Hindlimb muscle (tissue), 1 donor: ENCODE measurements at regions not wholly inside any gene's neighbourhood (a gene's known extent, or its start where the extent isn't known, plus 50 kb on each side); places are given as distances from the start of the nearest gene placed in this dataset.

Experiments
- DNase-seq: peaks from one replicate; pipeline ENCODE4 v3.0.0-alpha.2; 2013

DNA sequence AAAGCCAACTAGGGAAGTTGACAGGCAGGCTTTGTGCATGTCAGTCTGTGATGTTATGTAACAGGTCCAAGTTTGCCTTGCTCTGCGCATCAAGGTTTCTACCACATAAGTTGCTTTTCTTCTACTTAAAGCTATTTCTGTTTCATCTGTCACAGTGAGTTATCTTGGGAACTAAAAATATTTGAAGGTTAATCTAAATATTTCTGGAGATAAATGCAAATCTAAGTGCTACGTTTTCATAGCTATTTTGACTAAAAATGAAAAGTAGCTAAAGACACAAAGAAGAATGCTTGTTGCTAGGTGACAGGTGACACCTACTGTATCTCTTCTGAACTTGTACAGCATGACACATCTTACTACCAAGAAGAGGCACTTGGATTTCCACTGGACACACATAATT, 135.6 kb downstream of the KLF12 start:
- no peak for DNase-seq

DNA sequence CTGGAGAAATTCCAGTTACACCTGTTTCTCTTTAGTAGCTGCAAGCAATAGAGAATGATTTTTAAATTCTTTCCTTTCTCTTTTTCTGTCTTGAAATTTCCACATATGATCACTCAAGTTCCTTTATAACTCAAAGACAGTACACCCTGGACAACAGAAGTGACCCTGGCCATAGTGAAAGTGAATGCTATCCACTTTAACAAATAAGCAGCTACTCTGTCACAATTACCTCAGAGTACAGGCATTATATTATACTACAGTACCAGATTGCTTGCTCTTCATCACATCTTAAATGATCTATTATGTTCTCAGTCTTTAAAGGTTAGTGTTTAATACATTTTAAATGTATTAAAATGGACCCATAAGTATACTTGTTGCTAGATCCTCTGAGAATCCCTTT, 136.2 kb downstream of the KLF12 start:
- DNase-seq, result no peak

DNA sequence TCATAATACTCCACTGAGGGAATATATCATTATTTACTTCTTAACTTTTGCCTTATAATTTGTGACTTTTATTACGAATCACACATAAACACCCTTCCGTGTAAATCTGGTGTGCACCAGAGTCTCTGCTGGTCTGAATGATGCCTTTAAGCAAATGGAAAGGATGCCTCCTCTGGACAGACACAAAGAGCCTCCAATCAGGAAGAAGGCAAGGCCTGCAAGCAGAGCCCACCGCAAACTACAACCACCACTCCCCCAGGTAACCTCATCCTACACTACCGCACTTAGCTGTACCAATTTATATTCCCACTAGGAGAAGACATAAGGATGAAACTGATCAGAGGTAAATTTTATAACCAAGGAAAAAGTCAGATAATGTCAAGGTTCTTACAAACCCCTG, 137.6 kb downstream of the KLF12 start:
- no peak for DNase-seq

DNA sequence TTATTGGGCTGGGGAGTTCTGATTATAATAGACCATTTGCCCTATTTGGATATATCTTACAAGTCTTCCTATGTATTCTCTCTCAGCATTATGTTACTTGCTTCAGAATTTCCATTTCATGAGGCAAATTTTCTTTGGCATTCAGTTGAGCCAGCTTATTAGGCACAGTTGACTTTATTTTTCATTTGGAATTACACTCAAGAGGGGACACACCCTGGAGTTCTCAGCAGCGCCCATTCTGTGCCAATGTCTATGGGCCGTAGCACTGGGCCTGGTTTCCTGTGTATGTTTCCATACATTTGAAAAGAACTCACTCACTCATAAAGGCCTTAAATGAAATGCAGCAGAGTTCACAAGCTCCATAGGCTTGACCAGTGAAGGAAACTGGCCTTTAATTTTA, 138.5 kb downstream of the KLF12 start:
- DNase-seq, result peak; percentile 67

DNA sequence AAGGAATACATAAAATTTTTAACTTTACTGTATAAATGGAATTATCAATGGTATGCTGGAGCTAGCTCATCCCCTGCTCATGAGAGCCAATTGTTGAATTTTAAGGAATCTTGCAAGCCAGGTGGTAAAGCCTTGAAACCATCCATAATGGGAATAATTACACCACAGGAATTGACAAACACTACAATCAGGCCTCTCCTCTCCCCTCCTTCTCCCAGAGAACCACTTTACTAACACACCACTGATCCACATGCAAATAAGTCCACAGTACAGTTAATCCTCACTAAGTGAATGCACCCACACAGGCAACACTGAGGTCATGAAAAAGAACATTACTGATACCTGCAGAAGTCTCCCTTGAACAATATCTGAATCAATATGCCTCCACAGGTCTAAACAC, 140.5 kb downstream of the KLF12 start:
- DNase-seq, result no peak

DNA sequence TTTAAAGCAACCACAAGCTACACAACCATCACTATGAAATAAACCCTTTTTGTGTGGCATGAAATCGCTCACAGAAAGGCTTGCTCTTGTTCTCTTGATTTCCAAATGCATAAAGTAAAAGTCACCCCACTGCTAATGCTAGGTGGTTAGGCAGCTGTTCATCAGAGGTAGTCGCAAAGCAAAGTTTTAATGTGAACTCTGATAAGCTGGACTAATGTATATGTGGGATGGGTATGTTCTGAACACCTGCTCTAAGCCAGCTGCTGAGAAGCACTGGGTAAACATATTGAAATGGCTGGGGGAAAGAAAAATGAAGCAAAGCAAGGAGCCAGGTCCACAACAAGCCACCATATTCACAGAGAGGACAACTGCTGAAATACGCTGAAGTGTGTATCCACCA, 142.3 kb downstream of the KLF12 start:
- no peak for DNase-seq

DNA sequence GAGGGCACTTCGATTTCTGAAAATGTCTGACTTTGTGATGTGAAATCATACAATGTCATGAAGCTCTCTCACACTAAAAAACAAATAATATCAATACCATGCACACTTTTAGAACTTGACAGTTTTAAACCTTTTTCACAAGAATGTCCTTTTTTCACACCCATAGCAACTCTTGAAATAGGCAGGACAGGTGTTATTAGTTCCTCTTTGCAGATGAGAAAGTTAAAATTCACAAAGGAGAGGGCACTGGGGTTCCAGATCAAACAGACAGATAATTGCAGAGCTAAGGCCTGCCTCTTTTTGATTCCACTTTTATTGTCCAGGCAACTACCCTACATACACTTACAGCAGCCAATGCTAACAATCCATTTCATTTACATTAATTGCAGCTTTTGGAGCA, 142.8 kb downstream of the KLF12 start:
- no peak for DNase-seq

DNA sequence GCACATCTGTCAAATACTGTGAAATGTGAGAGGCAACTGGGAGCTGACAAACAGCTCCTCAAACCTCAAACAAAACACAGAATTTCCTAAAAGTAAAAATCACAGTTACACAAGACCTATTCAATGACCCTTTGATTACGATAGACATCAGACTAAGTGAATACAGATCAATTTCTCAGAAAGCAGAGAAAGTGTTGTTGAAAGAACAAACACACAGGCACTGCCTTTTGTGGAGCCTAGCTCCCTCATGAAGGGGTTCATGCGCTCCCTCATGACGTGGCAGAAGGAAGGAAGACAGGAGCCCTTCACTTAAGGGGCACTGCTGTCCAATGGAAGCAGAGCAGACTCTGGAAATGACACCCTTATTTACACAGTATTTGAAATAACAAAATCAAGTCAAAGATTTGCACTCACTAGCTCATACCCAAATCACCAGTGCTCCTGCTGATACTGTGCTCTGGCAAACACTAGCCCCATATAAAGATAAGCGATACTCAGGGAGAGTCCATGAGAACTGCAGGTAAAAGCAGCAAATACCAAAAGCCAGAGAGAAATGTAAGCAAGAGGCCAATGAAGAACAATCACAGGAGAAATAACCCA, 144.9 kb downstream of the KLF12 start:
- DNase-seq, result no peak

DNA sequence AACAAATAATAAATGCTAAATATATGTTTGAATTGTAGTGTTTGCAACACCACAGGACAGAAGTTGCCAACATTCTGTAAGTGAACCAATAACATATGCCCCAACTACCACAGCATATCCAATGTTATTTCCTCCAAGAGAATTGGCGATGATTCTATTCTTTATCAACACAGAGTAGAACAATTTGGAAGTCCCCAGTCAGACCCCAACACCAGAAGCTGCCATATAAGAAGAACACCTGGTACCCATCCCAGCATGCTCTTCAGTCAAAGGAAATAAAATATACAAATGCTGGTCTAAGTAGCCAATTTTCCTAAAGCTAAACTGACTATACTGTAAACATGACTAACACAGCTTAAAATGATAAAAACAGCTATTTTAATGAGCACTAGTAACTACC, 145.7 kb downstream of the KLF12 start:
- no peak for DNase-seq

DNA sequence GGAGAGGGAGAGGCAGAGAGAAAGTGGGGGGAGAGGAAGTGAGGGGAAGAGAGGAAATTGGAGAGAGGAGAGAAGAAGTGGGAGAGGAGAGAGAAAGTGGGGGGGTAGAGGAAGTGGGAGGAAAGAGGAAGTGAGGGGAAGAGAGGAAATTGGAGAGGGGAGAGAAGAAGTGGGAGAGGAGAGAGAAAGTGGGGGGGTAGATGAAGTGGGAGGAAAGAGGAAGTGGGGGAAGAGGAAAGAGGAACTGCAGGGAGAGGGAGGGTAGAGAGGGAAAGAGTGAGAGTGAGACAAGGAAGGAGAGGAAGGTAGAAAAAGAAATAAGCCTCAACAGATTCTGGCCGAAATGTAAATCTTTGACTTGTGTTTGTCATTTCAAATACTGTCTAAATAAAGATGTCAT, 146.6 kb downstream of the KLF12 start:
- DNase-seq, result no peak

DNA sequence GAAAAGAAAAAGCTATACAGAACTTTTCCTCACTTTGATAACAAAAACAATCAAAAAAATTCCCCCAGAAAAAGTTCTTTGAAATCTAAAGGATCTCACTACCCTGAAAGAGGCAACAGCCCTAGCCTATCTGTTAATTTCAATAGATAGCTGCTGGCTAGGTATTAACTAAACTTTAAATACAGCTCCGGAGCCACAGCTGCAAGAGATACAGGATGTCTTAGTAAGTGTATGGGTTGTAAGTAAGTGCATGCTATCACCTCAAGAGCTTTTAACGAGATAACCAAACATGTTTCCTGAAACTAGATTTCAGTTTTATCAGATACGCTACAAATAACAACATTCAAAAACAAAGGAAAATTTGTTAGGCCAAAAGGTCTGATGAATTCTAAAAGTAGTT, 148.4 kb downstream of the KLF12 start:
- DNase-seq, result no peak

DNA sequence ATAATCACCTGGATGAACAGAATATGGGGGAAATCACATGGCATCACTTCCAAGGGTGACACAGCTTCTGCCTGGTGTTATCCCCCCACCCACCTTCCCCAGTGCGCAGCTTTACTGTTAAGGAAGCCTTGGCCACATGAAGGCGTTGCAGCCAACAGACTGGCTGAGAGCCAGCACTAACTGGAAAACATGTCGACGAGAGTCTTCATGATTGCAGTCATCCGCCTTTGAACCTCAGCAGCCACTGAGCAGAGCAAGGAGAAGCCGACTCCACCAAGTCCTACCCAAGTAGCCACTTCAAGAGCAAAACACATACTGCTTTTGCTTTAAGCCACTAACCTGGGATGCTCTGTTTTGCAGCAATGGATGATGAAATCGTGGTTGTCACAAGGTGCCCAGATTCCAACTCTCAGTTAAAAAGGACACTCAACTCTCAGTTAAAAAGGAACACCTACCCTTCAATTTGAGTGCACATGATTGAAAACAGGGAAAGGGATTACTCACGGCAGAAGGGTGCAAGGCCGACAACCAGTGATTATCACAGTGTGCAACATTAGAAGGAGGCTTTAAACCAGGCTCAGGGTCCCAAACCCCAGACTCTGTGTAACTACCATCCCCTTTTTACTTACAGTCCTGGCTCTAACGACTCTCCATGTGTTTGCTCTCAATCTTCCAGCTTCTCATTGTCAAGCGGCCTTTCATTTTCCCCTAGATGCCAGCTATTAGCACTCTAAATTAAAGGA, 149.1 kb downstream of the KLF12 start:
- no peak for DNase-seq

DNA sequence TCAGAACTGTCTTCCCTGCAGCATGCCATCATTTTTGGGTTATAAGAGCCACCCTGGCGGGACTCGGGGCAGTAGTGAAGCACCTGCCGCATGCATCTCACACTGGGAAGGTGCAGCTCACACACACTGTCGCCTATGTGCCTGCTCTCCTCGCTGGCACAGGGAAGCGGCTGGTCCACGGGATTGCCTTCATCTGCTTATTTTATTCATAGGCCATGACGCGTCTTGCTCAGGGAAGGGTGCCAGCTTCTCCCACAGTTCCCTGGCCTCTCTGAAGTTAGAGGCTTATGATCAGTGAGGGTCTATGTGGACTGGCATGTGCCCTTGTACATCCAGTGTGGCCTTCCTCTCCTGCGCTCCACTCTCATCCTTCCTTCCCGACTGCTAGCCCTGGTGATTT, 150.0 kb downstream of the KLF12 start:
- no peak for DNase-seq

DNA sequence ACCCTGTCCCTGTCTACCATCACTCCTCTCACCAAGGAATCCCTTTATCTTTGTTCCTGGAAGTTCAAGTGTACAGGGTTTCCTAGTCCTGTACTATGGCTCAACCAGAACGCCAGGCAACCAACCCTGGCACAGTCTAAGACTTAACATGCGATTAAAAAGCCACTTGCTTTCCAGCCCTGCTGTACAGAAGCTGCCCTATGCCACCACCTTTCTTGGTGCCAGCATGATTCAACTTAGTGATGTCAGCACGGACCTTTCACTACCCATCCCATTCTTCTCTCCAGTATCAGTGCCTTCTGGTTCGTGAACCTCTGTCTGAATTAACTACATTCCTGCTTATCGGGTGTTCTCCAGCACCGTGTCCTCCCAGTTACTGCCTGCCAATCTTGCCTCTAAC, 151.1 kb downstream of the KLF12 start:
- DNase-seq, result no peak

DNA sequence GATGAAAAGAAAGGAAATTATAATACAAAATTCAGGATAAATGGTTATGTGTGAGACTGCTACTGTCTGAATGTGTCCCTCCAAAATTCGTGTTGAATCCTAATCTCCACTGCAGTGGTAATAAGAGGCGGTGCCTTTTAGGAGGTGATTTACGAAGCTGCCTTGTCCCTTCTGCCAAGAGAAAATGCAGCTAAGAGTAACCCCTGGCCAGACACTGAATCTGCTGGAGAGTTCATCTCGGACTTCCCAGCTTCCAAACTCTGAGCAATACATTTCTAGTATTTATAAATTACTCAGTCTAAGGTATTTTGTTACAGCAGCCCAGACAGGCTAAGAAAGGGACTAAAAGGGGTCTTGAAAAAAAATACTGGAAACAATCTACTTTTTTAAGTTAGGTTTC, 152.6 kb downstream of the KLF12 start:
- DNase-seq, result peak; percentile 52

DNA sequence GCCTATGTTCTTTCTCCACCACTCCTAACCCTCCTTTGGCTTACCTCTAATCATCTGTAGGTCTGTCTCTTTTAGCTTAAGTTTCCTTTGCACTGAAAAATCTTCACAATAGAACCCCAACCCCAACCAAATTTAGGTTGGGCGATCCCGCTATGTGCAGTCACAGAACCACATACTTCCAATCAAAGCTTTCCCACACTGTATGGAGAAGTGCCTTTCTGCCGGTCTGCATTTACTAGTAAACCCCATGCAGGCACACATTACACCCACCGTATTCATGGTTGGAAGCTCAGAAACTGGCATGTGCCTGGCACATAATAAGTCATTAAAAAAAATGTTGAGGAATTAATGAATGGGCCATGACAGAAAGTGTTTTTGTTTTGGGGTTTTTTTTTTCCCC, 158.4 kb downstream of the KLF12 start:
- no peak for DNase-seq

DNA sequence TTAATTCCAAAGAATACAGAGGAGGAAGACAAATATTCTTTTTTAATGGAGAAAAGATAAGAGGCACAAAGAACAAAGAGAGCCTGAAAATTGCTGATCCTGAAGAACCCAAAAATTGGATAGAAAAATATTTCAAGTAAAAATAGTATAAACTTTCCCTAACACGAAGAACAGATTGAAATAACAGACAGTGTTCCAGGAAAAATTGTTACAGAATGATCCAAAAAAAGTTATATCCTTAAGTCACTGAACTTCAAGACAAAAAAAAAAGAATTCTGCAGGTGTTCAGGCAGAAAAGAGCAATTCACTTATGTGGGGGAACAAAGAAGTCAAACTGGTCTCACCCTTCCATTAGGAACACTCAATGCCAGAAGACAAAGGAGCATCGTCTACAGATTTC, 160.2 kb downstream of the KLF12 start:
- peak; percentile 46 for DNase-seq

DNA sequence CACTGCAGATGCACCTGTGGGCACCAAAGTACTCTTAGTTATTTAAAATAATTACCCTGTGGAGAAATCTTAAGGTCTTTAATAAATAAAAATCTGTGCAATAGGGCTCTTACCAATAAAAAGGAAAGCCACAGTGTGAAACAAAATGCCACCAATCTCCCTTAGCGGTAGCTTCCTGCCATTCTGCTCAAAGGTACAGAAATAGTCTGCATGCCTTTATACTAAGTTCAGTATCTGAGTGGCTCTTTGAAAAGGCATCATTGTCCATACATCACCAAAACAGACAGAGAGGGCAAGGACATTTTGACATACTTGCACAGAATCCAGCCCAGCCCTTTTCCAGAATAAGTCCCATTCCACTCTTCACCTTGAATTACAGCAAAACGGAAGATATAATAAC, 161.0 kb downstream of the KLF12 start:
- no peak for DNase-seq

DNA sequence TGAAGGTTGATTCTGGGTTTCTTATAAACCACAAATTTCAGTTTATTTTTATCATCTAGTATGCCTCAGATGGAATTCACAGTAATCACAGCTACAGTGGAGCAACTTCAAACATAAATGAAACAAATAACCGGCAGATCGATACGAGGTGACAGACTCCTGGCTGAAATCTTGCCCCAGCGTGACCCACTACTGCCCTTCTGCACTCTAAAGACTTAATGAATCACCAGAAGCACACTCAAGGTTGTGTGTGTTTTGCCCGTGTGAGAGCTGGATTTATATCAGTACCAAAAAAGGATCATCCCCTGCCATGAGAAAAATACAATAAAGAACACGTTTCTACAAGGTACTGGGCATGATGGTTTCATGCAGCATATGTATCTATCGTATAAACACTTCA, 161.7 kb downstream of the KLF12 start:
- no peak for DNase-seq

DNA sequence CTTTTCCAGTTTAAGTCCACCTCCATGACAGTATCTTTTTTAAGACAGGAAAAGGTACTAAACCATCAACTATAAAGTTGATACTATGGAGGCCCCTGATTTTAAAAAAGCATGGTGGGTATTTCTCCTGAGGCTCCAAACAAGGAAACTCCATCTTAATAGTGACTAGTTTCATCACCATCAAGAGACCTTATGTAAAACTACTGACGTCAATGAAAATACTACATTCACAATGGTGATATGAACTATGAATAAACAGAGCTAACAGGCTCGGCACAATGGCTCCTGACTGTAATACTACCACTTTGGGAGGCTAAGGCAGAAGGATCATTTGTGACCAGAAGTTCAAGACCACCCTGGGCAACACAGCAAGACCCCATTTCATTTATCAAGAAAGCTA, 162.7 kb downstream of the KLF12 start:
- no peak for DNase-seq

DNA sequence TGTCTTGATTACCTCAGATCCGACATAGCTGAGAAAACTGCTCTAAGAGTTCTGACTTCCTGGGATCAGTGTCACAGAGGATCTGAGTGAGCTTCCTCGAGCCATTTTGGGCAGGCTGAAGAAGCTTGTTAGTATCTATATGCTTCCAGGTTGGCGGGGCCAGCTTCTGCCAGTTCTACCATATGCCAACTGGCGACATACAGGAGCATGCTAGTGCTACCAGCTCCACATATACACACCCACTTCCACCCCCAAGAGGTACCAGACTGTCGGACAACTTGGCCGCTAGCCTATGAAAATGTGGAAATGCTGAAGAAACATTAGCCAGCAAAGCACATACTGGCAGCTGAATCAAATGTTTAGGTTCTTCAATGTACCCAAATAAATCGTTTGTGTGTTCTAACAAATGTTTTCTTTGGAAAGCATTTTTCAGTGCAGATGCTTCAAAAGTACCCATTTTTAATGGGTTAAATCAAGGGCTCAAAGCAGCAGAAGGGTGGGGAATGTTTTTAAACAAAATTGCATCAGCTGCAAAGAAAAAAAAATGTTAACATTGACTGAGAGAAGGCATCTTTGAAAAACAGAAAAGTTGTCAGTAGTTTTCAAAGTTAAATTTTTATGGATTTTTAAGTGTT, 163.7 kb downstream of the KLF12 start:
- no peak for DNase-seq

DNA sequence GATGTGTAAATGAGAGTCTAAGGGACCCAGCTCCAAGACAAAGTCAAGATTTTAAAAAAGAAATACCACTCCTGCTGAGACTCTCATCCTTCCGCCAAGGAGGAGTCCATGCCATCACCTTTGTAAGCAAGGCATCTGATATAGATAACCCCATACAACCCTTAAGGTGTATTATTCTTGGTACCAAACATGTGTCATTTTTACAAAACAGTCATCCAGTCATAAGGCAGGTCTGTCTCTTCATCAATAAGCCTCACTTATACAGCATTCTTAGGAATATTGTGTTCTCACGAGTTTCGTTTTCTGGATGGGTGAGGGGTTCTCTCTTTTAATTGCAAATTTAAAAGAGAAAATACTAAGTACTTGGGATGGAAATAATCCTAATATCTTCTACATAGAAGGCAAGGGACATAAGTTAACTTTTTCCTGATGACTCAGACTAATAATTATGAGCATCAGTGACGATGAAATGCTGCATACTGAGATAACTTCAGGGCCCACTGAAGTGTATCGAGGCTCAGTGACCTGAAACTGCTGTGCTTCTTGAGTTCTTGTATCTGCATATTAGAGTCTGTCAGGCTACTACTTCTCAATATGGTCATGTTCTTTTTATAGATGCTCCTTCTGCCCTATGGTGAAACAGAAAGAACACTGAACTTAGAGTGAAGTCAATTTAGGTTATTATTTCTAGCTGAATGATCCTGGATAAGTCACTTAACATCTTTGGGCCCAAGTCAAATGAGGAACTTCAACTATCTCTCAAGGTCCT, 166.6 kb downstream of the KLF12 start:
- DNase-seq, result no peak

DNA sequence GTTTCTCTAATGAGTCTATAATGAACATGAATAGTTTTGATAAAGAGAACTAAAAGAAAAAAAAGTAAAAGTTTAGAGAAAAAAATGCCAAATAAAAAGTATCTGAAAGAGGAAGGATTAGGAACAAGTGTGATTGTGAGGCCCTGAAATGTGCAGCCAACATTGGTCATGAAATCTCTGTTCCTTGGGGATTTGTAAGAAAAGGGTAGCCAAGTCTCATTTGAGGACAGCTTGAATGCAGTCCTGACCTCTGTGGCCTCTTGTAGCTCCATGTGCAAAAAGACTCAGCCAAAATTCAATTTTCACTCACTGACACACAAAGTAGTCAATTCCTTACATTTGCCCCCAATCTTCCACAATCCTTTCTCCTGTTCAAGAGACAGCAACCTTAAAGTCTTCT, 167.9 kb downstream of the KLF12 start:
- DNase-seq, result peak; percentile 47

DNA sequence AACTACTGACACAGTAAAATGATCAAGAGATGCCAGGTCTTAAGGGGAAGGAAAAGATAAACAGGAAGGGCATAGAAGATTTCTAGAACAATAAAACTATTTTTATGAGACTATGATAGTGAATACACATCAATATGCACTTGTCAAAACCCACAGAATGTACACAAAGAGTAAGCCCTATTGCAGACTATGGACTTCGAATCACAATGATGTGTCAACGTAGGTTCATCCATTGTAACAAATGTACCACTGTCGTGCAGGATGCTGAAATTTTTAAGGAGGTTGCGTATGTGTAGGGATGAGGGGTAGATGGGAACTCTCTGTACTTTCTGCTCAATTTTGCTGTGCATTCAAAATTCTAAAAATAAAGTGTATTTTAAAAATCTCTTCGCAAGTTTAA, 171.9 kb downstream of the KLF12 start:
- DNase-seq, result no peak
